ENCODE measurements at regions not wholly inside any gene's neighbourhood (a gene's known extent, or its start where the extent isn't known, plus 50 kb on each side); places are given as distances from the start of the nearest gene placed in this dataset.

DNA sequence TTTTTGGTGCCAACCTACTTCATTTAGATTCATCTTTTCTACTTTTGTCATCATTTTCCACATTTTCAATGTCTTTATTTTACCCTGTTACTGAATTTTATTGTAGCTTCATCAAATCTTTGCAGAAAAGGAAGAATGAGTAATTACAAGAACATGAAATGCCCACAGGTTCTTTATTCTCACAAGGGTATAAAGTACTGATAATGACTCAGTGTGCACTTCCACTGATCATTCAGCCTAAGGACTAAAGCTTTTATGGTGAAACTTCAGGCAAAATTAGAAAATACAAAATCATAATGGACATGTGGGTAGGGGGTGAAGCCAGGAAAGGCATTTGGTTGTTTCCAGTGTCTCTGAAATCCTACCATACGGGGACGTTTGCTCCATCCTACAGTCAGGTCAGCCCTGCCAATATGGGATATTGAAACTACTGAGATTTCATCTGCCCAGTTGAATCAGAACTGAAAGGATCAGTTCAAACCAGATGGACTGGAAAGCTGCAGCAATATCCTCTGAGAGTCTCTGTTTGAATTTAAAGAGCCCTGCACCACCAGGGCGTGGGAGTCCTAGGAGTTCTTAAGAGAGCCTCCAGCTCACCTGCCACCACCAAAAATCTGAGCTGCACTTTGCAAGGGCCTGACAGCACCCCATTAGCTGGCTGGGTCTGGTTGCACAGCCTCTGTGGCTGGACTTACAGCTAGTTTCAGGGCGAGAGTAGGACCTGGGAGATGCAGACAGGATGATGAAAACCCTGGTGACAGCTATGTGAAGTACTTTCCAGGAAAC lies 390.4 kb downstream of the CMPK2 start:
- TF ChIP-seq TCF7L2 (IDR thresholded peaks at IDR 0.05; ENCODE audit: low read depth, low read length) (no peak), POLR2AphosphoS5 (IDR thresholded peaks at IDR 0.05; ENCODE audit: low read depth, low read length) (no peak), SIN3A (IDR thresholded peaks at IDR 0.05; ENCODE audit: borderline replicate concordance, insufficient read depth, low read depth, low read length) (no peak)
- TF ChIP-seq, protein P1, sequence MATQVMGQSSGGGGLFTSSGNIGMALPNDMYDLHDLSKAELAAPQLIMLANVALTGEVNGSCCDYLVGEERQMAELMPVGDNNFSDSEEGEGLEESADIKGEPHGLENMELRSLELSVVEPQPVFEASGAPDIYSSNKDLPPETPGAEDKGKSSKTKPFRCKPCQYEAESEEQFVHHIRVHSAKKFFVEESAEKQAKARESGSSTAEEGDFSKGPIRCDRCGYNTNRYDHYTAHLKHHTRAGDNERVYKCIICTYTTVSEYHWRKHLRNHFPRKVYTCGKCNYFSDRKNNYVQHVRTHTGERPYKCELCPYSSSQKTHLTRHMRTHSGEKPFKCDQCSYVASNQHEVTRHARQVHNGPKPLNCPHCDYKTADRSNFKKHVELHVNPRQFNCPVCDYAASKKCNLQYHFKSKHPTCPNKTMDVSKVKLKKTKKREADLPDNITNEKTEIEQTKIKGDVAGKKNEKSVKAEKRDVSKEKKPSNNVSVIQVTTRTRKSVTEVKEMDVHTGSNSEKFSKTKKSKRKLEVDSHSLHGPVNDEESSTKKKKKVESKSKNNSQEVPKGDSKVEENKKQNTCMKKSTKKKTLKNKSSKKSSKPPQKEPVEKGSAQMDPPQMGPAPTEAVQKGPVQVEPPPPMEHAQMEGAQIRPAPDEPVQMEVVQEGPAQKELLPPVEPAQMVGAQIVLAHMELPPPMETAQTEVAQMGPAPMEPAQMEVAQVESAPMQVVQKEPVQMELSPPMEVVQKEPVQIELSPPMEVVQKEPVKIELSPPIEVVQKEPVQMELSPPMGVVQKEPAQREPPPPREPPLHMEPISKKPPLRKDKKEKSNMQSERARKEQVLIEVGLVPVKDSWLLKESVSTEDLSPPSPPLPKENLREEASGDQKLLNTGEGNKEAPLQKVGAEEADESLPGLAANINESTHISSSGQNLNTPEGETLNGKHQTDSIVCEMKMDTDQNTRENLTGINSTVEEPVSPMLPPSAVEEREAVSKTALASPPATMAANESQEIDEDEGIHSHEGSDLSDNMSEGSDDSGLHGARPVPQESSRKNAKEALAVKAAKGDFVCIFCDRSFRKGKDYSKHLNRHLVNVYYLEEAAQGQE (IDR thresholded peaks at IDR 0.05; ENCODE audit: insufficient read depth in 1 of 2, low read depth in 2 of 2, low read length in 1 of 2) = no peak
- no peak overlapping the region for H3K4me3 ChIP-seq (ENCODE audit: low read depth in 2 of 2, low read length in 2 of 2)
- ATAC-seq (no peak), DNase-seq (ENCODE audit: low read depth, low spot score) (no peak)
- H3K36me3 ChIP-seq (ENCODE audit: control insufficient read depth, insufficient read depth, low read length) = no peaks in the 10 kb centered on the region
- in situ Hi-C loops (cut with HindIII; ENCODE audit: low pct_unique_long_range_greater_than_20kb, low sequenced_read_pairs) (no loop called here), intact Hi-C loops (cut with micrococcal nuclease; ENCODE audit: unreplicated experiment) (no loop called here)
- POLR2A ChIA-PET = no interaction called here
- no TSS peak for BruUV-seq (replicated peaks)
- no peaks in the 10 kb centered on the region for H3K27me3 ChIP-seq (ENCODE audit: control insufficient read depth, insufficient read depth, low read length)
- 0 out of 2 replicates have a peak, but pooled peaks cover 5% of the 10 kb centered on the region for H3K9me3 ChIP-seq (ENCODE audit: control insufficient read depth, insufficient read depth, low read depth, low read length)
- no peaks in the 10 kb centered on the region for H3K4me1 ChIP-seq (ENCODE audit: control insufficient read depth, insufficient read depth, low read length)
- H3K27ac ChIP-seq (ENCODE audit: low read length) = no peak overlapping the region
- CTCF ChIA-PET = no interaction called here

DNA sequence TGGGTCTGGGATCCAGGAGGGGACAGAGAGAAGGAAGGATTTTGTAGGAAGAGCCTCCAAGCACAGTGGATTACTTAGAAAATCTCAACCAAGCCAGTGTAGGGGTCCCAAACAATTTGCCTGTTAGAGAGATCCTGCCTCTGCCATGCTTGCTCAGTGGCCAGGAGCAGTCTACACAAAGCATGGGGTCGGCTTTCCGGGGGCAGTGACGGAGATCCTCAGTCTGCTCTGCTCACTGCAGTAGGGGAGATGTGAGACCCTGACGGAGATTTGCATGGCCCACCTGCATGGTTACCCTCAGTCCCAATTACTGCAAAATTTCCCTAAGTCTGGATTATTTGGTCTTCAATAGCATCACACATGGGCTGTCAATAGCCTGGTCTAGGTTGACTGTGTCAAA lies 385.2 kb downstream of the CMPK2 start:
- H3K9me3 ChIP-seq (ENCODE audit: control insufficient read depth, insufficient read depth, low read depth, low read length) = peaks cover 5% of the 10 kb centered on the region; the same call in 1 of the 2 replicates
- no peak for ATAC-seq
- no TSS peak for BruUV-seq (replicated peaks)
- DNase-seq (ENCODE audit: low read depth, low spot score) = no peak
- TF ChIP-seq, protein P1 (IDR thresholded peaks at IDR 0.05; ENCODE audit: insufficient read depth in 1 of 2, low read depth in 2 of 2, low read length in 1 of 2) = no peak
- TF ChIP-seq, protein P2, sequence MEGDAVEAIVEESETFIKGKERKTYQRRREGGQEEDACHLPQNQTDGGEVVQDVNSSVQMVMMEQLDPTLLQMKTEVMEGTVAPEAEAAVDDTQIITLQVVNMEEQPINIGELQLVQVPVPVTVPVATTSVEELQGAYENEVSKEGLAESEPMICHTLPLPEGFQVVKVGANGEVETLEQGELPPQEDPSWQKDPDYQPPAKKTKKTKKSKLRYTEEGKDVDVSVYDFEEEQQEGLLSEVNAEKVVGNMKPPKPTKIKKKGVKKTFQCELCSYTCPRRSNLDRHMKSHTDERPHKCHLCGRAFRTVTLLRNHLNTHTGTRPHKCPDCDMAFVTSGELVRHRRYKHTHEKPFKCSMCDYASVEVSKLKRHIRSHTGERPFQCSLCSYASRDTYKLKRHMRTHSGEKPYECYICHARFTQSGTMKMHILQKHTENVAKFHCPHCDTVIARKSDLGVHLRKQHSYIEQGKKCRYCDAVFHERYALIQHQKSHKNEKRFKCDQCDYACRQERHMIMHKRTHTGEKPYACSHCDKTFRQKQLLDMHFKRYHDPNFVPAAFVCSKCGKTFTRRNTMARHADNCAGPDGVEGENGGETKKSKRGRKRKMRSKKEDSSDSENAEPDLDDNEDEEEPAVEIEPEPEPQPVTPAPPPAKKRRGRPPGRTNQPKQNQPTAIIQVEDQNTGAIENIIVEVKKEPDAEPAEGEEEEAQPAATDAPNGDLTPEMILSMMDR (IDR thresholded peaks at IDR 0.05) = no peak
- TF ChIP-seq TCF7L2 (IDR thresholded peaks at IDR 0.05; ENCODE audit: low read depth, low read length) (no peak), SIN3A (IDR thresholded peaks at IDR 0.05; ENCODE audit: borderline replicate concordance, insufficient read depth, low read depth, low read length) (no peak), POLR2AphosphoS5 (IDR thresholded peaks at IDR 0.05; ENCODE audit: low read depth, low read length) (no peak)
- POLR2A ChIA-PET = no interaction called here
- H3K36me3 ChIP-seq (ENCODE audit: control insufficient read depth, insufficient read depth, low read length) = no peaks in the 10 kb centered on the region
- intact Hi-C loops (cut with micrococcal nuclease; ENCODE audit: unreplicated experiment) (no loop called here), in situ Hi-C loops (cut with HindIII; ENCODE audit: low pct_unique_long_range_greater_than_20kb, low sequenced_read_pairs) (no loop called here)
- H3K4me3 ChIP-seq (ENCODE audit: low read depth in 2 of 2, low read length in 2 of 2) = no peak overlapping the region
- CTCF ChIA-PET = no interaction called here
- H3K4me1 ChIP-seq (ENCODE audit: control insufficient read depth, insufficient read depth, low read length) = no peaks in the 10 kb centered on the region
- no peak overlapping the region for H3K27ac ChIP-seq (ENCODE audit: low read length)
- H3K27me3 ChIP-seq (ENCODE audit: control insufficient read depth, insufficient read depth, low read length) = no peaks in the 10 kb centered on the region
